ENCODE measurements at regions not wholly inside any gene's neighbourhood (a gene's known extent, or its start where the extent isn't known, plus 50 kb on each side); places are given as distances from the start of the nearest gene placed in this dataset.

DNA sequence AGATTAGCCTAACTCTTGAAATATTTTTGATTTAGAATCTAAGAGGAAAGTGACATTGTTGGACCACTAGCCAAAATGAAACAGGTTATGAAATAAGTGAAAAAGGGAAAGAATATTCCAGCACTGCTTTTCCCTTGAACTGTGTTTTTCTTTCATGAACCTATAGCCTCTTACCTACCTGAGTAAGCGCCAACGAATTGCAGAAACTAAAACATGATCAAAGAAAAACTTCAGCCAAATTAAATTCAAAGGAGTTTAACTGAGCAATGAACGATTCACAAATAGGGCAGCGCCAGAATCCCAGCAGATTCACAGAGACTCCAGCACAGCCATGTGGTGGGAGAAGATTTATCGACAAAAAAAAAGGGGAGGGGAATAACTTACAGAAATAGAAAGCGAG, 518.6 kb downstream of the PIK3C3 start:
- TF ChIP-seq, protein P1, sequence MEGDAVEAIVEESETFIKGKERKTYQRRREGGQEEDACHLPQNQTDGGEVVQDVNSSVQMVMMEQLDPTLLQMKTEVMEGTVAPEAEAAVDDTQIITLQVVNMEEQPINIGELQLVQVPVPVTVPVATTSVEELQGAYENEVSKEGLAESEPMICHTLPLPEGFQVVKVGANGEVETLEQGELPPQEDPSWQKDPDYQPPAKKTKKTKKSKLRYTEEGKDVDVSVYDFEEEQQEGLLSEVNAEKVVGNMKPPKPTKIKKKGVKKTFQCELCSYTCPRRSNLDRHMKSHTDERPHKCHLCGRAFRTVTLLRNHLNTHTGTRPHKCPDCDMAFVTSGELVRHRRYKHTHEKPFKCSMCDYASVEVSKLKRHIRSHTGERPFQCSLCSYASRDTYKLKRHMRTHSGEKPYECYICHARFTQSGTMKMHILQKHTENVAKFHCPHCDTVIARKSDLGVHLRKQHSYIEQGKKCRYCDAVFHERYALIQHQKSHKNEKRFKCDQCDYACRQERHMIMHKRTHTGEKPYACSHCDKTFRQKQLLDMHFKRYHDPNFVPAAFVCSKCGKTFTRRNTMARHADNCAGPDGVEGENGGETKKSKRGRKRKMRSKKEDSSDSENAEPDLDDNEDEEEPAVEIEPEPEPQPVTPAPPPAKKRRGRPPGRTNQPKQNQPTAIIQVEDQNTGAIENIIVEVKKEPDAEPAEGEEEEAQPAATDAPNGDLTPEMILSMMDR (IDR thresholded peaks at IDR 0.05; ENCODE audit: low read depth, low read length) = no peak
- DNase-seq (ENCODE audit: low read depth, low spot score) = no peak
- H3K4me3 ChIP-seq (ENCODE audit: low read depth, low read length) = no peak overlapping the region
- in situ Hi-C loops (cut with HindIII; ENCODE audit: low sequenced_read_pairs) = no loop called here

DNA sequence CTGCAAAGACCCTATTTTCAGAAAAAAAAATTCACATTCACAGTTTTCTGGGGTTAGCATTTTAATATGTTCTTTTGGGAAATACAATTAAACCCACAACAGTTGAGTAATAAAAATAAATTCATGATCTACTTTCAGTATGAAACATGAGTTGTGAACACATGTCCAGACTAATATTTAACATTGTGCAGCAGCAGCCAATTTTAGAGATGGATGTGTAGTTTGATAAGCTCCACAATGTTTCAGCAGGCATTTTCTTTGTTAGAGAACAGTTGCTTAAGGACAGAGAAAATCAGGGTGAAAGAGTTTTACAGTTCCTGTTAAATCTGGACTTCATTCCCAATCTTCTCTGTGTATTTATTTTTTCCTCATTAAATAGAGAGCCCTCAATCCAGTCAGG, 519.5 kb downstream of the PIK3C3 start:
- no peak for DNase-seq (ENCODE audit: low read depth, low spot score)
- H3K4me3 ChIP-seq (ENCODE audit: low read depth, low read length) = no peak overlapping the region
- TF ChIP-seq, protein P1 (IDR thresholded peaks at IDR 0.05; ENCODE audit: low read depth, low read length) = no peak
- in situ Hi-C loops (cut with HindIII; ENCODE audit: low sequenced_read_pairs) = no loop called here

DNA sequence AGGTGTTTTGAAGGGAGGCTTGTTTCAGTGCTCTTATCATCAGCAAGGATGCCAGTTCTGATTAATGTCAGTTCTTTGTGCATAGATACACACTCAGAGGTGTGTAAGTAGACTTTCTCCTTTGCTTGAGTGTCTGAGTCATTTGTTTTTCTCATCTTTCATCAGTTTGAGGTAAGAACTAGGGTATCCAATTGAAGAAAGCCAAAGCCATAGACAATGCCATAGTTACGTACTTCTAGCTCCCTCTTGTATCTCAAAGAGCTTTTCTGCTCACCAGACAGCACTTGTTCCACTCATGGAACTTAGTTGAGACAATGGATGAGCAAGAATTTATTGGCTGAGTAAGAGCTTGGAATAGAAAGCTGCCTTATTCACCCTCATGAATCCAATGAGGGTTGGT, 520.1 kb downstream of the PIK3C3 start:
- H3K4me3 ChIP-seq (ENCODE audit: low read depth, low read length) = no peak overlapping the region
- in situ Hi-C loops (cut with HindIII; ENCODE audit: low sequenced_read_pairs) = no loop called here
- no peak for DNase-seq (ENCODE audit: low read depth, low spot score)
- TF ChIP-seq, protein P1 (IDR thresholded peaks at IDR 0.05; ENCODE audit: low read depth, low read length) = no peak

DNA sequence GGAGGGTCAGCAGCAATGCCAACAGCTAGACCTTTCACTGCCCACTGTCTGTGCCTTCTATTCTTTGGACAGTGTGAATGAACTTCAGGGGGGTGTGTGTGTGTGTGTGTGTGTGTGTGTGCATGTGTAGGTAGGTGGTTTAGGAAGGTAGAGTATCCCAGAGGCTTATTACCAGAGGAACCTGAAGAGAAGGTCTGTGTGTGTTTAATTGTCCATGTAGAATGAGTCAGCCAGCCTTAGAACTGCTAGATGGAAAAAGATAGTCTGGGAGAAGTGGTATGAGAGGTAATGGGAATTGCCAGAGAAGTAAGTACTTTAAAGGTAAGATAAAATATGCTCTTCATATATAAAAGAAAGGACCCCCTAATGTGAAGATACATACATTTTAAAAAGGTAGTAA, 522.2 kb downstream of the PIK3C3 start:
- DNase-seq (ENCODE audit: low read depth, low spot score) = peak; percentile 3
- H3K4me3 ChIP-seq (ENCODE audit: low read depth, low read length) = no peak overlapping the region
- in situ Hi-C loops (cut with HindIII; ENCODE audit: low sequenced_read_pairs) = no loop called here
- TF ChIP-seq, protein P1 (IDR thresholded peaks at IDR 0.05; ENCODE audit: low read depth, low read length) = no peak

DNA sequence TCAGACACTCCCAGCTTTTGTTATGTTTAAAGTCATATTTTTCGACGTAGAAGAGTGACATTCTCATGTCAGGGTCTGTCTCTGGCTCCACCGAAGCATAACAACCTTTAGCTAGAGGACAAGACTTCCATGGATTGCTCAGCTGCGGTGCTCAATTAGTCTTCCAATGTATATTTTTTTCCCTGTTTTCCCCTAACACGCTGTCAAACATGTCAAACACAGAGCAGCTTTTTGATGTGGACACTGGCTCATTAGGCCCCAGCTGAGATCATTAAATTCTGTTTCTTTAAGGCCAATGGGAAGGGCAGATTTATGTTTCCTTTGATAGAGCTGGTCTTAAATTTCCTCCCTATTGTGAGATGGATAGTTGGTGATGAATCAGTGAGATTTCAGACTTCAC, 525.4 kb downstream of the PIK3C3 start:
- no peak for DNase-seq (ENCODE audit: low read depth, low spot score)
- in situ Hi-C loops (cut with HindIII; ENCODE audit: low sequenced_read_pairs) = no loop called here
- TF ChIP-seq, protein P1 (IDR thresholded peaks at IDR 0.05; ENCODE audit: low read depth, low read length) = no peak
- H3K4me3 ChIP-seq (ENCODE audit: low read depth, low read length) = no peak overlapping the region

DNA sequence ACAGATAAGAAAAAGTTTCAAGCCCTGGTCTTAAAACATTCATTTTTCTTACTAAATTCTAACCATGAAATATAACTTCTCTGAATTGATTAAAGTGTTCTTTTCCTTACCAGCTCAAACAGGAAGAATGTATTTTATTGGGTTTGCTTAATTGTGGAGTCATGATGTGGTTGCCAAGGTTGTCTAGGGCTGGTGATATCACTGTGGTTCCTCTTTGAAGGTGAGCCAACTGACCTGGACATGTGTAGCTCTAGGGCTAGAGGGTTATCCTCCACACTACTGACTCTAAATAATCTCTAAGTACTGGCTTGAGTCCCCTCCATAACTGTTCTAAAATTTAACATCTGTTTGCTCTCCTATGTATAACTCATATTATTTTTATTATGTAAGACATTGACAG, 529.6 kb downstream of the PIK3C3 start:
- in situ Hi-C loops (cut with HindIII; ENCODE audit: low sequenced_read_pairs) = no loop called here
- TF ChIP-seq, protein P1 (IDR thresholded peaks at IDR 0.05; ENCODE audit: low read depth, low read length) = no peak
- H3K4me3 ChIP-seq (ENCODE audit: low read depth, low read length) = no peak overlapping the region
- no peak for DNase-seq (ENCODE audit: low read depth, low spot score)

DNA sequence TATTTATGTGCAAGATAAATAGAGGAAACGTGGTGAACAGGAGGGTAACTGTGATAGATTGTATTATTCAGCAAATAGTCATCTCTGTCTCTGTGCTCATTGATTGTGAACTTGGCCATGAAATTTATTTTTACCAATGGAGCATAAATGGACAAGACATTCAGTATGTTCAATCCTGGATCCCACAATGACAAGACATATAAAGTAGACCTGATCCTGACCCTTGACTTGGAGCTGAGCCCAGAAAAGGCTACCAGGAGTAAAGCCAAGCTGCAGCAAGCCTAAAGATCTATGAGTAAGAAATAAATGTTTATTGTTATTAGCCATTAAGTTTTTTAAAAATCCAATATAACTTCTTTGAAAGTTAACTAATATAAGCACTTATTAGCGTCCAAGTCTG, 531.2 kb downstream of the PIK3C3 start:
- TF ChIP-seq, protein P1 (IDR thresholded peaks at IDR 0.05; ENCODE audit: low read depth, low read length) = no peak
- DNase-seq (ENCODE audit: low read depth, low spot score) = no peak
- in situ Hi-C loops (cut with HindIII; ENCODE audit: low sequenced_read_pairs) = no loop called here
- no peak overlapping the region for H3K4me3 ChIP-seq (ENCODE audit: low read depth, low read length)

Data from astrocyte of the spinal cord (primary cell).